GM23338 (cell line): ENCODE measurements at regions not wholly inside any gene's neighbourhood (a gene's known extent, or its start where the extent isn't known, plus 50 kb on each side); places are given as distances from the start of the nearest gene placed in this dataset.

Source experiments
- CREB1 ChIP-seq: fragments of 250-450 bp; sonication (Bioruptor Pico); IDR thresholded peaks from 2 replicates; pipeline ENCODE4 v1.5.0; 2020; ENCODE audit warnings: low read depth, mild to moderate bottlenecking, moderate library complexity
- EZH2 ChIP-seq: fragments of 200-600 bp; sonication (generic); IDR thresholded peaks from one replicate; pipeline ENCODE4 v1.8.0; 2017; ENCODE audit warnings: antibody characterized with exemption, mild to moderate bottlenecking, low read depth; ENCODE audit not compliant: unreplicated experiment
- EZH2phosphoT487 ChIP-seq: fragments of 200-600 bp; sonication (generic); IDR thresholded peaks from one replicate; pipeline ENCODE4 v1.8.1; 2018; ENCODE audit warnings: antibody characterized with exemption; ENCODE audit not compliant: unreplicated experiment
- JUNB ChIP-seq: IDR thresholded peaks from one replicate; pipeline ENCODE4 v1.6.1; 2016; ENCODE audit warnings: antibody characterized with exemption; ENCODE audit not compliant: unreplicated experiment
- POLR2AphosphoS5 ChIP-seq: IDR thresholded peaks from 2 replicates; pipeline ENCODE4 v1.6.1; 2016; ENCODE audit warnings: antibody characterized with exemption, low read depth
- TF ChIP-seq, protein P1 (sequence below), 2 experiments: fragments of 200-600 bp in 1 of 2; sonication (generic) in 1 of 2; conservative IDR thresholded peaks; 2 replicates each; pipeline versions ENCODE4 v1.5.1 to v1.6.1; 2016 to 2017; ENCODE audit warnings: antibody characterized with exemption in 2 of 2, low read depth in 2 of 2, mild to moderate bottlenecking in 2 of 2, moderate library complexity in 1 of 2
- TF ChIP-seq, protein P2 (sequence below): IDR thresholded peaks from one replicate; pipeline ENCODE4 v1.6.1; 2018; ENCODE audit warnings: antibody characterized with exemption; ENCODE audit not compliant: unreplicated experiment

DNA sequence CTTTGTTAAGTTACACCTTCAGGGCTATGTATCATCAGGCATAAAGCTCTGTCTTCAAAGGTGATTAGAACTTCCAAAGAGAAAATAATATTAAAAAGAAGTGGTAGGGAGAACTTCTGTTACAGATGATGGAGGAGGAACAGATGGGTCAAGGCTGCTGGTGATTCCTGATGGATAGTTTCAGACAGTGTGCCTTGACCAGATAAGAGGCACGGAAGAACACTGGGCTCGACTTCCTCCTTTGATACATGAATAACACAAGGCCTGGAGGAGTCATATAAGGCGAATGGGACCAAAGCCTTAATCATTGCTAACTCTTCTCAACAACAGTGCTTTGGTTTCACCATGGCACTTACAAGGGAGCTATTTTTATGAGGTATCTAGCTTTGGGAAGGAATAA is 128.1 kb upstream of the RXFP2 start:
- TF ChIP-seq, protein P1, sequence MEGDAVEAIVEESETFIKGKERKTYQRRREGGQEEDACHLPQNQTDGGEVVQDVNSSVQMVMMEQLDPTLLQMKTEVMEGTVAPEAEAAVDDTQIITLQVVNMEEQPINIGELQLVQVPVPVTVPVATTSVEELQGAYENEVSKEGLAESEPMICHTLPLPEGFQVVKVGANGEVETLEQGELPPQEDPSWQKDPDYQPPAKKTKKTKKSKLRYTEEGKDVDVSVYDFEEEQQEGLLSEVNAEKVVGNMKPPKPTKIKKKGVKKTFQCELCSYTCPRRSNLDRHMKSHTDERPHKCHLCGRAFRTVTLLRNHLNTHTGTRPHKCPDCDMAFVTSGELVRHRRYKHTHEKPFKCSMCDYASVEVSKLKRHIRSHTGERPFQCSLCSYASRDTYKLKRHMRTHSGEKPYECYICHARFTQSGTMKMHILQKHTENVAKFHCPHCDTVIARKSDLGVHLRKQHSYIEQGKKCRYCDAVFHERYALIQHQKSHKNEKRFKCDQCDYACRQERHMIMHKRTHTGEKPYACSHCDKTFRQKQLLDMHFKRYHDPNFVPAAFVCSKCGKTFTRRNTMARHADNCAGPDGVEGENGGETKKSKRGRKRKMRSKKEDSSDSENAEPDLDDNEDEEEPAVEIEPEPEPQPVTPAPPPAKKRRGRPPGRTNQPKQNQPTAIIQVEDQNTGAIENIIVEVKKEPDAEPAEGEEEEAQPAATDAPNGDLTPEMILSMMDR (conservative IDR thresholded peaks at IDR 0.05; ENCODE audit: low read depth in 2 of 2): no peak
- TF ChIP-seq EZH2 (no peak), JUNB (no peak), CREB1 (CRISPR knock-in tag) (no peak), POLR2AphosphoS5 (no peak), EZH2phosphoT487 (no peak)
- TF ChIP-seq, protein P2, sequence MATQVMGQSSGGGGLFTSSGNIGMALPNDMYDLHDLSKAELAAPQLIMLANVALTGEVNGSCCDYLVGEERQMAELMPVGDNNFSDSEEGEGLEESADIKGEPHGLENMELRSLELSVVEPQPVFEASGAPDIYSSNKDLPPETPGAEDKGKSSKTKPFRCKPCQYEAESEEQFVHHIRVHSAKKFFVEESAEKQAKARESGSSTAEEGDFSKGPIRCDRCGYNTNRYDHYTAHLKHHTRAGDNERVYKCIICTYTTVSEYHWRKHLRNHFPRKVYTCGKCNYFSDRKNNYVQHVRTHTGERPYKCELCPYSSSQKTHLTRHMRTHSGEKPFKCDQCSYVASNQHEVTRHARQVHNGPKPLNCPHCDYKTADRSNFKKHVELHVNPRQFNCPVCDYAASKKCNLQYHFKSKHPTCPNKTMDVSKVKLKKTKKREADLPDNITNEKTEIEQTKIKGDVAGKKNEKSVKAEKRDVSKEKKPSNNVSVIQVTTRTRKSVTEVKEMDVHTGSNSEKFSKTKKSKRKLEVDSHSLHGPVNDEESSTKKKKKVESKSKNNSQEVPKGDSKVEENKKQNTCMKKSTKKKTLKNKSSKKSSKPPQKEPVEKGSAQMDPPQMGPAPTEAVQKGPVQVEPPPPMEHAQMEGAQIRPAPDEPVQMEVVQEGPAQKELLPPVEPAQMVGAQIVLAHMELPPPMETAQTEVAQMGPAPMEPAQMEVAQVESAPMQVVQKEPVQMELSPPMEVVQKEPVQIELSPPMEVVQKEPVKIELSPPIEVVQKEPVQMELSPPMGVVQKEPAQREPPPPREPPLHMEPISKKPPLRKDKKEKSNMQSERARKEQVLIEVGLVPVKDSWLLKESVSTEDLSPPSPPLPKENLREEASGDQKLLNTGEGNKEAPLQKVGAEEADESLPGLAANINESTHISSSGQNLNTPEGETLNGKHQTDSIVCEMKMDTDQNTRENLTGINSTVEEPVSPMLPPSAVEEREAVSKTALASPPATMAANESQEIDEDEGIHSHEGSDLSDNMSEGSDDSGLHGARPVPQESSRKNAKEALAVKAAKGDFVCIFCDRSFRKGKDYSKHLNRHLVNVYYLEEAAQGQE: no peak
